Activated CD8-positive, alpha-beta memory T cell treated with anti-CD3 and anti-CD28 coated beads, Interleukin-2, amount 10 ng/mL, durations not matched to agents 7 days and 5 days (primary cell): ENCODE measurements at regions not wholly inside any gene's neighbourhood (a gene's known extent, or its start where the extent isn't known, plus 50 kb on each side); places are given as distances from the start of the nearest gene placed in this dataset.
"Not testable (repeated sequence)": the region's sequence is repeated elsewhere in the genome, so short reads cannot be mapped to it uniquely, and the experiment has no call there.

Experiments used
- ATAC-seq: fragments of 150-1000 bp; cut with Tn5 transposase; one replicate; pipeline ENCODE4 v1.10.0; 2021; ENCODE audit warnings: moderate library complexity
- CTCF ChIA-PET: fragments of 350-600 bp; sonication (Branson Sonifier 250); formaldehyde crosslinking; loops from one replicate; lab custom pipeline; 2021; ENCODE audit warnings: antibody characterized with exemption; lab: Charles Lee
- DNase-seq: peaks from one replicate; pipeline ENCODE4 v3.0.0-alpha.2; 2020
- H3K27ac Mint-ChIP-seq: one replicate; pipeline ENCODE4 v1.8.0; 2021; ENCODE audit warnings: mild to moderate bottlenecking, mixed read lengths
- H3K27me3 Mint-ChIP-seq: one replicate; pipeline ENCODE4 v1.8.0; 2021; ENCODE audit warnings: mixed read lengths
- H3K36me3 Mint-ChIP-seq: one replicate; pipeline ENCODE4 v1.8.0; 2021; ENCODE audit warnings: mild to moderate bottlenecking, mixed read lengths
- H3K4me1 Mint-ChIP-seq: one replicate; pipeline ENCODE4 v1.8.0; 2021; ENCODE audit warnings: mixed read lengths
- H3K4me3 Mint-ChIP-seq: one replicate; pipeline ENCODE4 v1.8.0; 2021; ENCODE audit warnings: mild to moderate bottlenecking, moderate library complexity, mixed read lengths
- H3K9me3 Mint-ChIP-seq: one replicate; pipeline ENCODE4 v1.8.0; 2022; ENCODE audit warnings: low read depth, mixed read lengths

GRCh38 chrX:3522101-3522650, 175.7 kb upstream of the MXRA5 start:
- Mint-ChIP-seq H3K4me1 (no peaks in the 10 kb centered on the region), H3K27ac (no peak overlapping the region), H3K4me3 (no peak overlapping the region), H3K9me3 (no peaks in the 10 kb centered on the region), H3K27me3 (no peaks in the 10 kb centered on the region), H3K36me3 (no peaks in the 10 kb centered on the region)
- no peak for ATAC-seq
- no peak for DNase-seq
- CTCF ChIA-PET = no interaction called here

GRCh38 chrX:3521396-3521795, 174.9 kb upstream of the MXRA5 start:
- Mint-ChIP-seq H3K27me3 (no peaks in the 10 kb centered on the region), H3K27ac (no peak overlapping the region), H3K9me3 (no peaks in the 10 kb centered on the region), H3K36me3 (no peaks in the 10 kb centered on the region), H3K4me1 (no peaks in the 10 kb centered on the region), H3K4me3 (no peak overlapping the region)
- DNase-seq (no peak), ATAC-seq (no peak)
- CTCF ChIA-PET = interaction anchor here (0.6 kb wide), 1 partner anchor 9 kb away, joined by 3 read pairs; no protein-coding TSS in a partner anchor

GRCh38 chrX:3520982-3521381, 174.5 kb upstream of the MXRA5 start:
- ATAC-seq = no peak
- H3K27ac Mint-ChIP-seq = no peak overlapping the region
- CTCF ChIA-PET = interaction anchor here (0.6 kb wide), 1 partner anchor 8 kb away, joined by 3 read pairs; no protein-coding TSS in a partner anchor
- no peaks in the 10 kb centered on the region for H3K4me1 Mint-ChIP-seq
- H3K27me3 Mint-ChIP-seq = no peaks in the 10 kb centered on the region
- no peaks in the 10 kb centered on the region for H3K9me3 Mint-ChIP-seq
- no peak for DNase-seq
- H3K36me3 Mint-ChIP-seq = no peaks in the 10 kb centered on the region
- H3K4me3 Mint-ChIP-seq = no peak overlapping the region

GRCh38 chrX:3520458-3520857, 174.0 kb upstream of the MXRA5 start:
- H3K9me3 Mint-ChIP-seq = no peaks in the 10 kb centered on the region
- DNase-seq (no peak), ATAC-seq (no peak)
- no peak overlapping the region for H3K4me3 Mint-ChIP-seq
- H3K36me3 Mint-ChIP-seq = no peaks in the 10 kb centered on the region
- H3K27me3 Mint-ChIP-seq = no peaks in the 10 kb centered on the region
- no peak overlapping the region for H3K27ac Mint-ChIP-seq
- CTCF ChIA-PET = no interaction called here
- H3K4me1 Mint-ChIP-seq = no peaks in the 10 kb centered on the region

- H3K27me3 Mint-ChIP-seq, ATAC-seq, H3K9me3 Mint-ChIP-seq, DNase-seq, H3K36me3 Mint-ChIP-seq, CTCF ChIA-PET, H3K4me3 Mint-ChIP-seq, H3K4me1 Mint-ChIP-seq, H3K27ac Mint-ChIP-seq: not testable (repeated sequence)
Observed at GRCh38 chrX:3519384-3519783, 172.9 kb upstream of the MXRA5 start.

- Mint-ChIP-seq H3K36me3 (no peaks in the 10 kb centered on the region), H3K27me3 (no peaks in the 10 kb centered on the region), H3K4me3 (no peak overlapping the region), H3K4me1 (no peaks in the 10 kb centered on the region), H3K27ac (no peak overlapping the region), H3K9me3 (no peaks in the 10 kb centered on the region)
- no peak for ATAC-seq
- no peak for DNase-seq
- CTCF ChIA-PET = no interaction called here
Observed at GRCh38 chrX:3518870-3519269, 172.4 kb upstream of the MXRA5 start.

- no peaks in the 10 kb centered on the region for H3K27me3 Mint-ChIP-seq
- H3K27ac Mint-ChIP-seq = no peak overlapping the region
- H3K4me3 Mint-ChIP-seq = no peak overlapping the region
- H3K9me3 Mint-ChIP-seq = no peaks in the 10 kb centered on the region
- no peaks in the 10 kb centered on the region for H3K4me1 Mint-ChIP-seq
- H3K36me3 Mint-ChIP-seq = no peaks in the 10 kb centered on the region
- DNase-seq (no peak), ATAC-seq (no peak)
- CTCF ChIA-PET = no interaction called here
Observed at GRCh38 chrX:3516051-3516541, 169.6 kb upstream of the MXRA5 start.

- no peaks in the 10 kb centered on the region for H3K4me1 Mint-ChIP-seq
- DNase-seq (no peak), ATAC-seq (no peak)
- H3K36me3 Mint-ChIP-seq = no peaks in the 10 kb centered on the region
- H3K27ac Mint-ChIP-seq = no peak overlapping the region
- no peak overlapping the region for H3K4me3 Mint-ChIP-seq
- CTCF ChIA-PET = no interaction called here
- no peaks in the 10 kb centered on the region for H3K27me3 Mint-ChIP-seq
- H3K9me3 Mint-ChIP-seq = no peaks in the 10 kb centered on the region
Observed at GRCh38 chrX:3514996-3515395, 168.5 kb upstream of the MXRA5 start.

GRCh38 chrX:3512150-3512549, 165.7 kb upstream of the MXRA5 start:
- not testable (repeated sequence) for H3K4me3 Mint-ChIP-seq, H3K9me3 Mint-ChIP-seq, ATAC-seq, H3K27ac Mint-ChIP-seq, H3K4me1 Mint-ChIP-seq, DNase-seq, H3K36me3 Mint-ChIP-seq, H3K27me3 Mint-ChIP-seq
- CTCF ChIA-PET = interaction anchor here (0.9 kb wide), 1 partner anchor 9 kb away, joined by 3 read pairs; no protein-coding TSS in a partner anchor

GRCh38 chrX:3509934-3510333, 163.5 kb upstream of the MXRA5 start:
- no peaks in the 10 kb centered on the region for H3K9me3 Mint-ChIP-seq
- CTCF ChIA-PET = no interaction called here
- H3K36me3 Mint-ChIP-seq = no peaks in the 10 kb centered on the region
- DNase-seq (no peak), ATAC-seq (no peak)
- no peak overlapping the region for H3K4me3 Mint-ChIP-seq
- H3K27ac Mint-ChIP-seq = no peak overlapping the region
- no peaks in the 10 kb centered on the region for H3K4me1 Mint-ChIP-seq
- H3K27me3 Mint-ChIP-seq = no peaks in the 10 kb centered on the region

- no peaks in the 10 kb centered on the region for H3K27me3 Mint-ChIP-seq
- CTCF ChIA-PET = no interaction called here
- no peaks in the 10 kb centered on the region for H3K9me3 Mint-ChIP-seq
- no peaks in the 10 kb centered on the region for H3K36me3 Mint-ChIP-seq
- DNase-seq (no peak), ATAC-seq (no peak)
- no peak overlapping the region for H3K27ac Mint-ChIP-seq
- H3K4me1 Mint-ChIP-seq = no peaks in the 10 kb centered on the region
- no peak overlapping the region for H3K4me3 Mint-ChIP-seq
Observed at GRCh38 chrX:3504916-3505315, 158.5 kb upstream of the MXRA5 start.

- H3K27ac Mint-ChIP-seq = no peak overlapping the region
- no peaks in the 10 kb centered on the region for H3K9me3 Mint-ChIP-seq
- no peaks in the 10 kb centered on the region for H3K36me3 Mint-ChIP-seq
- DNase-seq (no peak), ATAC-seq (no peak)
- CTCF ChIA-PET = no interaction called here
- H3K4me1 Mint-ChIP-seq = no peaks in the 10 kb centered on the region
- H3K4me3 Mint-ChIP-seq = no peak overlapping the region
- H3K27me3 Mint-ChIP-seq = no peaks in the 10 kb centered on the region
Observed at GRCh38 chrX:3501833-3502535, 155.5 kb upstream of the MXRA5 start.

GRCh38 chrX:3495836-3496769, 149.7 kb upstream of the MXRA5 start:
- DNase-seq, H3K9me3 Mint-ChIP-seq, H3K27me3 Mint-ChIP-seq, H3K27ac Mint-ChIP-seq, H3K4me1 Mint-ChIP-seq, H3K4me3 Mint-ChIP-seq, H3K36me3 Mint-ChIP-seq, ATAC-seq: not testable (repeated sequence)
- CTCF ChIA-PET = interaction anchor here (0.6 kb wide), 1 partner anchor 51 kb away, joined by 3 read pairs; no protein-coding TSS in a partner anchor
